GM10266 (cell line): ENCODE measurements at regions not wholly inside any gene's neighbourhood (a gene's known extent, or its start where the extent isn't known, plus 50 kb on each side); places are given as distances from the start of the nearest gene placed in this dataset.

ENCODE experiments used
- DNase-seq: peaks from one replicate; pipeline ENCODE4 v3.0.0; 2012; ENCODE audit errors: extremely low spot score
- CTCF ChIP-seq: IDR thresholded peaks from 2 replicates; pipeline ENCODE4 v1.5.1; 2012; ENCODE audit warnings: mild to moderate bottlenecking, low read depth; ENCODE audit not compliant: control insufficient read depth, insufficient read depth; ENCODE audit errors: missing control alignments

GRCh38 chr22:34687116-34687515, 378.8 kb upstream of the ISX start:
- DNase-seq = no peak
- no peak for TF ChIP-seq CTCF

GRCh38 chr22:34688825-34689224, 377.1 kb upstream of the ISX start:
- no peak for DNase-seq
- no peak for TF ChIP-seq CTCF

GRCh38 chr22:34696557-34696956, 369.4 kb upstream of the ISX start:
- no peak for TF ChIP-seq CTCF
- no peak for DNase-seq

GRCh38 chr22:34702279-34702678, 363.7 kb upstream of the ISX start:
- no peak for TF ChIP-seq CTCF
- DNase-seq = no peak

GRCh38 chr22:34709641-34710040, 356.3 kb upstream of the ISX start:
- TF ChIP-seq CTCF = no peak
- DNase-seq = no peak

GRCh38 chr22:34722901-34723300, 343.1 kb upstream of the ISX start:
- DNase-seq = no peak
- no peak for TF ChIP-seq CTCF

GRCh38 chr22:34736081-34736480, 329.9 kb upstream of the ISX start:
- TF ChIP-seq CTCF = no peak
- DNase-seq = no peak
